Ovary (tissue), 3 donors: ENCODE measurements at regions not wholly inside any gene's neighbourhood (a gene's known extent, or its start where the extent isn't known, plus 50 kb on each side); places are given as distances from the start of the nearest gene placed in this dataset.

Source experiments
- EP300 ChIP-seq: sonication (generic); formaldehyde crosslinking; IDR thresholded peaks from one replicate; pipeline ENCODE4 v1.6.1; 2017; ENCODE audit warnings: antibody characterized with exemption
- POLR2A ChIP-seq: fragments of 450-650 bp; IDR thresholded peaks from one replicate; pipeline ENCODE4 v1.6.1; 2017; ENCODE audit warnings: antibody characterized with exemption, mild to moderate bottlenecking, moderate library complexity
- TF ChIP-seq, protein P1 (sequence below), 3 donors: fragments of 450-650 bp in 2 of 3; fragments of 200-600 bp in 1 of 3; IDR thresholded peaks; one replicate each; pipeline versions ENCODE4 v1.5.1 to v1.8.0; 2016 to 2022; ENCODE audit warnings: antibody characterized with exemption in 3 of 3, mild to moderate bottlenecking in 1 of 3
- donor health status: DM: no; HTN: no; CAD: no.

DNA sequence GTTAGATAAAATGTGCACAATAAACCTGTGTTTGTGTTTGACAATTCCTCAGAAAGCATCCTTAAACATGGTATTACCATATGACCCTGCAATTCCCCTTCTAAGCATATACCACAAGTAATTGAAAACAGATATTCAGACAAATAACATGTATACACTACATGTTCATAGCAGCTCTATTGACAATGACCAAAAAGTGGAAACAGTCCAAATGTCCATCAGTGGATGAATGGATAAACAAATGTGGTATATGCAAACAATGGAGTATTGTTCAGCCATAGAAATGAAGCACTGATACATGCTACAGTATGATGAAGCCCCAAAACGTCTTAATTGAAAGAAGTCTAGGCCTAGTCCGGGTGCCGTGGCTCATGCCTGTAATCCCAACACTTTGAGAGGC lies 280.1 kb downstream of the OTUD1 start:
- TF ChIP-seq, protein P1, sequence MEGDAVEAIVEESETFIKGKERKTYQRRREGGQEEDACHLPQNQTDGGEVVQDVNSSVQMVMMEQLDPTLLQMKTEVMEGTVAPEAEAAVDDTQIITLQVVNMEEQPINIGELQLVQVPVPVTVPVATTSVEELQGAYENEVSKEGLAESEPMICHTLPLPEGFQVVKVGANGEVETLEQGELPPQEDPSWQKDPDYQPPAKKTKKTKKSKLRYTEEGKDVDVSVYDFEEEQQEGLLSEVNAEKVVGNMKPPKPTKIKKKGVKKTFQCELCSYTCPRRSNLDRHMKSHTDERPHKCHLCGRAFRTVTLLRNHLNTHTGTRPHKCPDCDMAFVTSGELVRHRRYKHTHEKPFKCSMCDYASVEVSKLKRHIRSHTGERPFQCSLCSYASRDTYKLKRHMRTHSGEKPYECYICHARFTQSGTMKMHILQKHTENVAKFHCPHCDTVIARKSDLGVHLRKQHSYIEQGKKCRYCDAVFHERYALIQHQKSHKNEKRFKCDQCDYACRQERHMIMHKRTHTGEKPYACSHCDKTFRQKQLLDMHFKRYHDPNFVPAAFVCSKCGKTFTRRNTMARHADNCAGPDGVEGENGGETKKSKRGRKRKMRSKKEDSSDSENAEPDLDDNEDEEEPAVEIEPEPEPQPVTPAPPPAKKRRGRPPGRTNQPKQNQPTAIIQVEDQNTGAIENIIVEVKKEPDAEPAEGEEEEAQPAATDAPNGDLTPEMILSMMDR (IDR thresholded peaks at IDR 0.05), result no peak
- no peak for TF ChIP-seq EP300
- TF ChIP-seq POLR2A, result no peak
